Kidney (tissue), 13 donors: ENCODE measurements at regions not wholly inside any gene's neighbourhood (a gene's known extent, or its start where the extent isn't known, plus 50 kb on each side); places are given as distances from the start of the nearest gene placed in this dataset.

Source experiments
- DNase-seq, 5 donors: peaks; one replicate each; pipeline ENCODE4 v3.0.0-alpha.2; 2013 to 2020
- FAIRE-seq: peaks from 2 replicates; lab custom pipeline; 2012; peaks lifted over from hg19 to GRCh38; lab: Jason Lieb, UNC
- H3K27ac ChIP-seq, 2 donors: one replicate each; pipeline ENCODE4 v1.7.0; 2013; ENCODE audit warnings: low read depth in 2 of 2, low read length in 2 of 2, inconsistent platforms in 1 of 2
- H3K27me3 ChIP-seq: one replicate; pipeline ENCODE4 v1.7.1; 2013; ENCODE audit warnings: low read length, inconsistent platforms; ENCODE audit not compliant: control insufficient read depth, insufficient read depth
- H3K36me3 ChIP-seq, 3 donors: one replicate each; pipeline versions ENCODE4 v1.7.0 to v1.7.1; 2013; ENCODE audit warnings: low read length in 3 of 3, control low read depth in 1 of 3, inconsistent platforms in 1 of 3; ENCODE audit not compliant: insufficient read depth in 3 of 3, control insufficient read depth in 2 of 3
- H3K4me1 ChIP-seq, 3 donors: one replicate each; pipeline versions ENCODE4 v1.7.0 to v1.7.1; 2013; ENCODE audit warnings: low read length in 3 of 3, inconsistent platforms in 1 of 3, low read depth in 1 of 3; ENCODE audit not compliant: control insufficient read depth in 2 of 3, insufficient read depth in 2 of 3
- H3K4me3 ChIP-seq, 3 donors: one replicate each; pipeline versions ENCODE4 v1.7.0 to v1.8.1; 2013; ENCODE audit warnings: low read length in 3 of 3, control low read depth in 1 of 3, inconsistent platforms in 1 of 3
- H3K9ac ChIP-seq, 3 donors: one replicate each; pipeline versions ENCODE4 v1.7.0 to v1.7.1; 2013; ENCODE audit warnings: low read length in 3 of 3, control low read depth in 1 of 3, inconsistent platforms in 1 of 3
- H3K9me3 ChIP-seq, 3 donors: one replicate each; pipeline versions ENCODE4 v1.7.0 to v1.7.1; 2013; ENCODE audit warnings: low read length in 3 of 3, control low read depth in 1 of 3, inconsistent platforms in 1 of 3; ENCODE audit not compliant: control insufficient read depth in 2 of 3, insufficient read depth in 1 of 3
- CTCF ChIP-seq: IDR thresholded peaks from 3 replicates; pipeline ENCODE4 v1.5.1; 2012; ENCODE audit warnings: mild to moderate bottlenecking, moderate library complexity, borderline replicate concordance; ENCODE audit not compliant: insufficient read depth; ENCODE audit errors: extremely low read depth
- intact Hi-C: fragments of 100-400 bp; cut with DNase I; formaldehyde crosslinking; loops from one replicate; pipeline ENCODE4 v1.11.1; 2022
- donor health status: control.
- donor health status: control.
- donor health status: control.
- donor health status: control.
- donor health status: control.
- donor health status: DM: yes; HTN: yes; CAD: no.
- donor health status: Normal renal cell carcinoma (clear cell type).

GRCh38 chr2:66301767-66302140 is 133.2 kb upstream of the MEIS1 start:
- no peak for FAIRE-seq

GRCh38 chr2:66301022-66301766 is 133.7 kb upstream of the MEIS1 start:
- Histone ChIP-seq H3K4me3 (no peak overlapping the region), H3K9me3 (no peaks in the 10 kb centered on the region), H3K36me3 (no peaks in the 10 kb centered on the region), H3K4me1 (no peaks in the 10 kb centered on the region), H3K9ac (no peak overlapping the region), H3K27ac (no peak overlapping the region), H3K27me3 (no peaks in the 10 kb centered on the region)
- FAIRE-seq, result no peak
- intact Hi-C loops, result no loop called here
- DNase-seq, result peak in 1 of 5 donors; percentile 56
- TF ChIP-seq CTCF, result no peak

More at GRCh38 chr2:66301767-66302140, 133.2 kb upstream of the MEIS1 start:
- H3K27me3 ChIP-seq, result no peaks in the 10 kb centered on the region
- no peak overlapping the region for H3K4me3 ChIP-seq
- no peaks in the 10 kb centered on the region for H3K36me3 ChIP-seq
- H3K9ac ChIP-seq, result no peak overlapping the region
- intact Hi-C loops, result no loop called here
- no peaks in the 10 kb centered on the region for H3K4me1 ChIP-seq
- TF ChIP-seq CTCF, result no peak
- DNase-seq, result no peak
- no peak overlapping the region for H3K27ac ChIP-seq
- H3K9me3 ChIP-seq, result no peaks in the 10 kb centered on the region

GRCh38 chr2:66283787-66284186 is 151.1 kb upstream of the MEIS1 start:
- FAIRE-seq (no peak), DNase-seq (no peak)
- intact Hi-C loops, result no loop called here

More at GRCh38 chr2:66283787-66284186, 151.1 kb upstream of the MEIS1 start:
- Histone ChIP-seq H3K4me1 (no peaks in the 10 kb centered on the region), H3K27me3 (no peaks in the 10 kb centered on the region), H3K9ac (no peak overlapping the region), H3K9me3 (no peaks in the 10 kb centered on the region), H3K36me3 (no peaks in the 10 kb centered on the region), H3K4me3 (no peak overlapping the region), H3K27ac (no peak overlapping the region)
- TF ChIP-seq CTCF, result no peak
